Caco-2 (cell line): ENCODE measurements at regions not wholly inside any gene's neighbourhood (a gene's known extent, or its start where the extent isn't known, plus 50 kb on each side); places are given as distances from the start of the nearest gene placed in this dataset.

Experiments used
- BruUV-seq: library from RNA; stranded (reverse); fragments of 400-500 nt; replicated peaks from 2 replicates; lab custom pipeline; 2021; lab: Mats Ljungman, UMichigan
- CTCF ChIA-PET: fragments of 300-600 bp; sonication (Branson Sonifier 250); formaldehyde crosslinking; loops from one replicate; lab custom pipeline; 2022; ENCODE audit warnings: antibody characterized with exemption; lab: Charles Lee
- POLR2A ChIA-PET: fragments of 300-600 bp; sonication (Branson Sonifier 250); formaldehyde crosslinking; loops from one replicate; lab custom pipeline; 2022; ENCODE audit warnings: antibody characterized with exemption; lab: Charles Lee
- DNase-seq, 2 experiments: peaks; one replicate each; pipeline versions ENCODE4 v3.0.0 to v3.0.0-alpha.2; 2020 to 2022
- H3K27me3 ChIP-seq: replicated peaks from 2 replicates; pipeline ENCODE4 v1.6.0; 2011; ENCODE audit warnings: low read length; ENCODE audit not compliant: control insufficient read depth, insufficient read depth
- H3K36me3 ChIP-seq: 2 replicates; pipeline ENCODE4 v1.5.1; 2011; ENCODE audit warnings: low read length; ENCODE audit not compliant: control insufficient read depth, insufficient read depth
- H3K4me1 ChIP-seq: fragments of 250-450 bp; sonication (Bioruptor Pico); 2 replicates; pipeline ENCODE4 v1.5.1; 2020; ENCODE audit warnings: mild to moderate bottlenecking
- H3K4me3 ChIP-seq: 2 replicates; pipeline ENCODE4 v1.5.1; 2011; ENCODE audit warnings: low read depth, mild to moderate bottlenecking, control low read depth, low read length
- H3K9me3 ChIP-seq: fragments of 250-450 bp; sonication (Bioruptor Pico); 2 replicates; pipeline ENCODE4 v1.5.1; 2020; ENCODE audit warnings: mild to moderate bottlenecking, moderate library complexity
- H3K27ac Mint-ChIP-seq: one replicate; pipeline ENCODE4 v1.8.0; 2022; ENCODE audit warnings: mixed read lengths; ENCODE audit not compliant: unreplicated experiment
- H3K27me3 Mint-ChIP-seq: one replicate; pipeline ENCODE4 v1.8.0; 2022; ENCODE audit warnings: mixed read lengths; ENCODE audit not compliant: insufficient read depth, unreplicated experiment
- H3K36me3 Mint-ChIP-seq: one replicate; pipeline ENCODE4 v1.8.0; 2022; ENCODE audit warnings: mild to moderate bottlenecking, mixed read lengths; ENCODE audit not compliant: insufficient read depth, unreplicated experiment
- H3K4me1 Mint-ChIP-seq: one replicate; pipeline ENCODE4 v1.8.0; 2022; ENCODE audit warnings: low read depth, mixed read lengths; ENCODE audit not compliant: unreplicated experiment
- H3K4me3 Mint-ChIP-seq: one replicate; pipeline ENCODE4 v1.8.0; 2022; ENCODE audit warnings: mild to moderate bottlenecking, moderate library complexity, mixed read lengths; ENCODE audit not compliant: unreplicated experiment
- H3K9me3 Mint-ChIP-seq: one replicate; pipeline ENCODE4 v1.8.0; 2022; ENCODE audit warnings: mixed read lengths; ENCODE audit not compliant: unreplicated experiment
- CTCF ChIP-seq, 2 experiments: fragments of 200-600 bp in 1 of 2; IDR thresholded peaks; 1 replicate in 1 of 2; 2 replicates in 1 of 2; pipeline versions ENCODE4 v1.5.1 to v1.8.0; 2011 to 2022; ENCODE audit warnings: antibody characterized with exemption in 1 of 2, control low read depth in 1 of 2, inconsistent platforms in 1 of 2, low read depth in 1 of 2, low read length in 1 of 2, mild to moderate bottlenecking in 1 of 2, moderate library complexity in 1 of 2; ENCODE audit not compliant: insufficient read depth in 1 of 2, severe bottlenecking in 1 of 2, unreplicated experiment in 1 of 2
- intact Hi-C: fragments of 100-400 bp; cut with micrococcal nuclease; formaldehyde crosslinking; loops from one replicate; pipeline ENCODE4 v1.10.0; 2022; ENCODE audit not compliant: unreplicated experiment

- peaks cover 10% of the 10 kb centered on the region for H3K4me1 ChIP-seq
- ChIA-PET CTCF (no interaction called here), POLR2A (no interaction called here)
- DNase-seq = no peak
- Mint-ChIP-seq H3K36me3 (no peaks in the 10 kb centered on the region), H3K4me3 (no peak overlapping the region), H3K9me3 (peaks cover 29% of the 10 kb centered on the region), H3K27me3 (no peaks in the 10 kb centered on the region), H3K4me1 (peaks cover 11% of the 10 kb centered on the region), H3K27ac (no peak overlapping the region)
- no peaks in the 10 kb centered on the region for H3K27me3 ChIP-seq
- no peak overlapping the region for H3K4me3 ChIP-seq
- no TSS peak for BruUV-seq
- H3K9me3 ChIP-seq = peaks cover 9% of the 10 kb centered on the region
- no peaks in the 10 kb centered on the region for H3K36me3 ChIP-seq
- TF ChIP-seq CTCF (IDR thresholded peaks at IDR 0.05; ENCODE audit: insufficient read depth in 1 of 2, low read depth in 1 of 2, low read length in 1 of 2, severe bottlenecking in 1 of 2, unreplicated experiment in 1 of 2) = no peak
- intact Hi-C loops = no loop called here
These were observed 212.3 kb upstream of the IRX5 start for GRCh38 chr16:54718376-54718775.

- no TSS peak for BruUV-seq
- no peaks in the 10 kb centered on the region for H3K27me3 ChIP-seq
- DNase-seq = no peak
- Mint-ChIP-seq H3K27ac (no peak overlapping the region), H3K36me3 (no peaks in the 10 kb centered on the region), H3K9me3 (peaks cover 19% of the 10 kb centered on the region), H3K27me3 (no peaks in the 10 kb centered on the region), H3K4me3 (no peak overlapping the region), H3K4me1 (no peaks in the 10 kb centered on the region)
- H3K9me3 ChIP-seq = peaks cover 5% of the 10 kb centered on the region; the same call in 1 of the 2 replicates
- POLR2A ChIA-PET = no interaction called here
- no peaks in the 10 kb centered on the region for H3K36me3 ChIP-seq
- intact Hi-C loops = no loop called here
- TF ChIP-seq CTCF (IDR thresholded peaks at IDR 0.05; ENCODE audit: insufficient read depth in 1 of 2, low read depth in 1 of 2, low read length in 1 of 2, severe bottlenecking in 1 of 2, unreplicated experiment in 1 of 2) = no peak
- no peak overlapping the region for H3K4me3 ChIP-seq
- H3K4me1 ChIP-seq = peaks cover 3% of the 10 kb centered on the region; the same call in 1 of the 2 replicates
- CTCF ChIA-PET = no interaction called here
These were observed 215.7 kb upstream of the IRX5 start for GRCh38 chr16:54715011-54715410.

- H3K27ac Mint-ChIP-seq = no peak overlapping the region
- no peak overlapping the region for H3K4me3 Mint-ChIP-seq
- H3K4me1 Mint-ChIP-seq = no peaks in the 10 kb centered on the region
- H3K9me3 Mint-ChIP-seq = peaks cover 10% of the 10 kb centered on the region
- H3K27me3 Mint-ChIP-seq = no peaks in the 10 kb centered on the region
- no peak for TF ChIP-seq CTCF (IDR thresholded peaks at IDR 0.05; ENCODE audit: insufficient read depth in 1 of 2, low read depth in 1 of 2, low read length in 1 of 2, severe bottlenecking in 1 of 2, unreplicated experiment in 1 of 2)
- ChIA-PET POLR2A (no interaction called here), CTCF (no interaction called here)
- DNase-seq = no peak
- no peaks in the 10 kb centered on the region for H3K36me3 Mint-ChIP-seq
- Histone ChIP-seq H3K27me3 (no peaks in the 10 kb centered on the region), H3K36me3 (no peaks in the 10 kb centered on the region), H3K9me3 (peaks cover 5% of the 10 kb centered on the region; the same call in 1 of the 2 replicates), H3K4me3 (no peak overlapping the region), H3K4me1 (peaks cover 3% of the 10 kb centered on the region; the same call in 1 of the 2 replicates)
- intact Hi-C loops = no loop called here
- no TSS peak for BruUV-seq
These were observed 217.8 kb upstream of the IRX5 start for GRCh38 chr16:54712866-54713265.
